T-cell (primary cell): ENCODE measurements at regions not wholly inside any gene's neighbourhood (a gene's known extent, or its start where the extent isn't known, plus 50 kb on each side); places are given as distances from the start of the nearest gene placed in this dataset.

Experiments
- ATAC-seq, 4 experiments: fragments of 200-7000 bp in 3 of 4; fragments of 150-1000 bp in 1 of 4; cut with Tn5 transposase; replicated peaks in 1 of 4; 1 replicate in 3 of 4; 2 replicates in 1 of 4; pipeline ENCODE4 v1.10.0; 2021; ENCODE audit warnings: moderate library complexity in 3 of 4, mild to moderate bottlenecking in 2 of 4, moderate number of reproducible peaks in 1 of 4
- CTCF ChIA-PET, 2 donors: fragments of 300-600 bp; sonication (Branson Sonifier 250); formaldehyde crosslinking; loops; one replicate each; lab custom pipeline; 2022; ENCODE audit warnings: antibody characterized with exemption in 2 of 2; lab: Charles Lee
- POLR2A ChIA-PET, 2 donors: fragments of 300-600 bp; sonication (Branson Sonifier 250); formaldehyde crosslinking; loops; one replicate each; lab custom pipeline; 2022; ENCODE audit warnings: antibody characterized with exemption in 2 of 2; lab: Charles Lee
- DNase-seq, 35 experiments: peaks; one replicate each; pipeline versions ENCODE4 v3.0.0 to v3.0.0-alpha.2; 2013 to 2023
- H3K27ac ChIP-seq: one replicate; pipeline ENCODE4 v1.5.1; 2013; ENCODE audit warnings: low read length
- H3K27me3 ChIP-seq, 2 experiments: replicated peaks in 1 of 2; 1 replicate in 1 of 2; 2 replicates in 1 of 2; pipeline versions ENCODE4 v1.6.1 to v1.7.0; 2013; ENCODE audit warnings: low read length in 1 of 2, mixed read lengths in 1 of 2; ENCODE audit not compliant: control insufficient read depth in 2 of 2, insufficient read depth in 2 of 2; ENCODE audit errors: extremely low read depth in 1 of 2
- H3K36me3 ChIP-seq, 2 donors: 1 replicate in 1 of 2; 2 replicates in 1 of 2; pipeline versions ENCODE4 v1.6.1 to v1.7.0; 2013; ENCODE audit warnings: low read length in 1 of 2; ENCODE audit not compliant: control insufficient read depth in 2 of 2, insufficient read depth in 1 of 2; ENCODE audit errors: extremely low read depth in 1 of 2
- H3K4me1 ChIP-seq, 2 experiments: 1 replicate in 1 of 2; 2 replicates in 1 of 2; pipeline versions ENCODE4 v1.6.1 to v1.7.0; 2013; ENCODE audit warnings: low read length in 2 of 2, mixed read lengths in 1 of 2; ENCODE audit not compliant: insufficient read depth in 2 of 2, control insufficient read depth in 1 of 2; ENCODE audit errors: extremely low read depth in 1 of 2
- H3K4me3 ChIP-seq, 2 donors: 1 replicate in 1 of 2; 2 replicates in 1 of 2; pipeline versions ENCODE4 v1.5.1 to v1.7.0; 2013; ENCODE audit warnings: mild to moderate bottlenecking in 2 of 2, low read length in 1 of 2, moderate library complexity in 1 of 2; ENCODE audit not compliant: control insufficient read depth in 1 of 2; ENCODE audit errors: extremely low read depth in 1 of 2
- H3K9me3 ChIP-seq: 2 replicates; pipeline ENCODE4 v1.7.0; 2013
- H3K27ac Mint-ChIP-seq, 2 donors: one replicate each; pipeline ENCODE4 v1.8.0; 2020 to 2021; ENCODE audit warnings: mild to moderate bottlenecking in 2 of 2, mixed read lengths in 2 of 2
- H3K27me3 Mint-ChIP-seq, 2 donors: one replicate each; pipeline ENCODE4 v1.8.0; 2021 to 2022; ENCODE audit warnings: mixed read lengths in 2 of 2
- H3K36me3 Mint-ChIP-seq: one replicate; pipeline ENCODE4 v1.8.0; 2021; ENCODE audit warnings: mixed read lengths
- H3K4me1 Mint-ChIP-seq, 3 donors: one replicate each; pipeline ENCODE4 v1.8.0; 2020 to 2022; ENCODE audit warnings: mixed read lengths in 3 of 3, mild to moderate bottlenecking in 1 of 3
- H3K4me3 Mint-ChIP-seq, 3 donors: one replicate each; pipeline ENCODE4 v1.8.0; 2020 to 2022; ENCODE audit warnings: mild to moderate bottlenecking in 3 of 3, mixed read lengths in 3 of 3, moderate library complexity in 3 of 3
- H3K9me3 Mint-ChIP-seq, 3 donors: one replicate each; pipeline ENCODE4 v1.8.0; 2020 to 2022; ENCODE audit warnings: mixed read lengths in 3 of 3
- WGBS: methylation state at CpG from one replicate; pipeline ENCODE4 v1.1.5; 2013; ENCODE audit warnings: missing lambda C conversion rate; ENCODE audit not compliant: insufficient coverage; 5-methylcytosine and 5-hydroxymethylcytosine counted together

DNA sequence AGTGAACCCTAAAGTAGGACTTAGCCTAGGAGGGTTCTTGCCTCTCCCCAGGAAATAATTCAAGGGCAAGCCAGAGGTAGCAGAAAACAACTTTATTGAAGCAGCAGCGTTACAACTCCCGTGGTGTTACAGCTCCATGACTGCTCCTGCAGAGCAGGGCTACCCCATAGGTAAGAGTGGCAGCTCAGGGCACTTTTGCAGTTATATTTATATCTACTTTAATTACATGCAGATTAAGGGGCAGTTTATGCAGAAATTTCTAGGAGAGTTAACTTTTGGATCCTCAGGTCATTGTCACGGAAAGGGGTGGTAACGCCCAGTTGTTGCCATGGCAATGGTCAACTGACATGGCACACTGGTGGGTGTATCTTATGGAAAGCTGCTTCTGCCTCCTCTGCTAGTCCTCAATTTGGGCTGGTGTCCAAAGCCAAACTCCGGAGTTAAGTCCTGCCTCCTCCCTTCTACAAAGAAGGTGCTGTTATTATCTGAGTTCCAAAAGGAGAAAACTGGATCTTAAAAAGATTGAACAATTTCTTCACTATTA lies 1413.0 kb downstream of the DSC3 start:
- WGBS: 90% methylated on average over 2 of the region's 5 CpGs
- H3K36me3 ChIP-seq: no peaks in the 10 kb centered on the region
- no peak overlapping the region for H3K4me3 Mint-ChIP-seq
- H3K4me1 Mint-ChIP-seq: no peaks in the 10 kb centered on the region
- H3K9me3 Mint-ChIP-seq: peaks cover 0 to 31% (median 12%) of the 10 kb centered on the region in 3 donors
- no peaks in the 10 kb centered on the region for H3K36me3 Mint-ChIP-seq
- ChIA-PET CTCF (no interaction called here), POLR2A (no interaction called here)
- H3K27me3 ChIP-seq: no peaks in the 10 kb centered on the region
- no peaks in the 10 kb centered on the region for H3K9me3 ChIP-seq
- DNase-seq (no peak), ATAC-seq (no peak)
- no peaks in the 10 kb centered on the region for H3K4me1 ChIP-seq
- no peak overlapping the region for H3K27ac ChIP-seq
- H3K4me3 ChIP-seq: no peak overlapping the region
- no peaks in the 10 kb centered on the region for H3K27me3 Mint-ChIP-seq
- H3K27ac Mint-ChIP-seq: no peak overlapping the region

DNA sequence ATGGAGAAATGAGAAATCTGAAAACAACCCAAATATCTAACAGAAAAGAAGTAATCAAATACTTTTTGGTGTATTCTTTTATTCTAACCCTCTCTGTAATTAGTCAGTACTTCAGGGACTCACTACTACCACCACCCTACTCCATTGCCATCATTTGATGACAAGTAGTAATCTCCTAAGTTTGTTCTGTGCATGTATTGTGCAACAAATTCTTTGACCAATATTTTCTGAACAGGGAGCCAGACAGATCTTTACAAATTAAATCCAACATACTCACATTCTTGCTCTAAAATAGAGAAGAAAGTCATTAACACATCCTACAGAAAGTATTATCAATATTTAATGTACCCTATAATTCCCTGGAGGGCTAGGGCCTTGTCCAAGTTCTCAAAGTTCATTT lies 1416.4 kb downstream of the DSC3 start:
- Histone ChIP-seq H3K9me3 (no peaks in the 10 kb centered on the region), H3K27ac (no peak overlapping the region), H3K36me3 (no peaks in the 10 kb centered on the region), H3K4me3 (no peak overlapping the region), H3K4me1 (no peaks in the 10 kb centered on the region), H3K27me3 (no peaks in the 10 kb centered on the region)
- H3K9me3 Mint-ChIP-seq: peaks cover 8 to 16% (median 10%) of the 10 kb centered on the region in 3 donors
- no peak overlapping the region for H3K4me3 Mint-ChIP-seq
- no peak for DNase-seq
- no peak for ATAC-seq
- H3K27me3 Mint-ChIP-seq: no peaks in the 10 kb centered on the region
- no peaks in the 10 kb centered on the region for H3K36me3 Mint-ChIP-seq
- ChIA-PET POLR2A (no interaction called here), CTCF (no interaction called here)
- no peak overlapping the region for H3K27ac Mint-ChIP-seq
- H3K4me1 Mint-ChIP-seq: no peaks in the 10 kb centered on the region

DNA sequence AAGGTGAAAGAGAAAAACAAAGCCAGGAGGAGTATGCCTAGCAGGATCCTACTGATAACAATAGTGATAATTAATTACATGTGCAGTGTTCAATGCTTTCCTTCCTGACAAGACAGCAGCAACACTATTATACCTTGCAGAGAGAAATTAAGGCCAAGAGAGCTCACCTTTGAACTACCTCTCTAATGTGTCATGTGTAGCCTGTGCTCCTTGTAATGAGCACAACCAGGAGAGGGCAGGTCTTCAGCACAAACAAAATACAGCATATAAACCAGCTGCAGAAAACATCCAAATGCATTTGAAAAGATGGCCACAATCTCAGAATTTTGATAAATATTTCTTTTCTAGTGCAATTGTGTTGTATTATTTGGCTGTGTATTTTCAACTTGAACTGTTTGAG lies 1425.7 kb downstream of the DSC3 start:
- H3K36me3 Mint-ChIP-seq: no peaks in the 10 kb centered on the region
- CTCF ChIA-PET: no interaction called here
- no peak overlapping the region for H3K4me3 ChIP-seq
- POLR2A ChIA-PET: no interaction called here
- no peaks in the 10 kb centered on the region for H3K36me3 ChIP-seq
- no peak overlapping the region for H3K27ac Mint-ChIP-seq
- ATAC-seq (no peak), DNase-seq (no peak)
- H3K4me3 Mint-ChIP-seq: no peak overlapping the region
- H3K4me1 Mint-ChIP-seq: no peaks in the 10 kb centered on the region
- no peaks in the 10 kb centered on the region for H3K9me3 ChIP-seq
- H3K27me3 ChIP-seq: no peaks in the 10 kb centered on the region
- no peaks in the 10 kb centered on the region for H3K4me1 ChIP-seq
- no peaks in the 10 kb centered on the region for H3K27me3 Mint-ChIP-seq
- H3K27ac ChIP-seq: no peak overlapping the region
- H3K9me3 Mint-ChIP-seq: peaks cover 11 to 17% (median 15%) of the 10 kb centered on the region in 3 donors

DNA sequence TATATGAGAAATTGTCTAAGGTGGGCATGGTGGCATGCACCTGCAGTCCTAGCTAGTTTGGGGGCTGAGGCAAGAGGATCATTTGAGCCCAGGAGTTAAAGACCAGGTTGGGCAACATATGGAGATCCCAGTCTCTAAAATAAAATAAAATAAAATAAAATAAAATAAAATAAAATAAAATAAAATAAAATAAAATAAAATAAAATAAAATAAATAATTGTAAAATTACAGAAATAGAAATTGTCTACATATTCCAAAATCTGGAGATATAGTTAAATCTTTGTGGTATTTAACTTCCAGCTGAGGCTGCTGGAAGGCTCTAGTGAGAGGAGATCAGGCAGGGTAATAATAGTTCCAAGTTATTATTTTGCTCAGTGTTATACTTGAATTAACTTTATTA lies 1432.1 kb upstream of the CDH2 start:
- CTCF ChIA-PET: no interaction called here
- no peaks in the 10 kb centered on the region for H3K4me1 ChIP-seq
- Mint-ChIP-seq H3K27ac (no peak overlapping the region), H3K27me3 (no peaks in the 10 kb centered on the region), H3K9me3 (peaks cover 16 to 28% (median 23%) of the 10 kb centered on the region in 3 donors), H3K4me3 (no peak overlapping the region), H3K4me1 (no peaks in the 10 kb centered on the region), H3K36me3 (no peaks in the 10 kb centered on the region)
- POLR2A ChIA-PET: no interaction called here
- H3K9me3 ChIP-seq: peaks cover 5% of the 10 kb centered on the region
- no peak overlapping the region for H3K27ac ChIP-seq
- no peak overlapping the region for H3K4me3 ChIP-seq
- no peak for ATAC-seq
- no peak for DNase-seq
- no peaks in the 10 kb centered on the region for H3K36me3 ChIP-seq
- no peaks in the 10 kb centered on the region for H3K27me3 ChIP-seq

DNA sequence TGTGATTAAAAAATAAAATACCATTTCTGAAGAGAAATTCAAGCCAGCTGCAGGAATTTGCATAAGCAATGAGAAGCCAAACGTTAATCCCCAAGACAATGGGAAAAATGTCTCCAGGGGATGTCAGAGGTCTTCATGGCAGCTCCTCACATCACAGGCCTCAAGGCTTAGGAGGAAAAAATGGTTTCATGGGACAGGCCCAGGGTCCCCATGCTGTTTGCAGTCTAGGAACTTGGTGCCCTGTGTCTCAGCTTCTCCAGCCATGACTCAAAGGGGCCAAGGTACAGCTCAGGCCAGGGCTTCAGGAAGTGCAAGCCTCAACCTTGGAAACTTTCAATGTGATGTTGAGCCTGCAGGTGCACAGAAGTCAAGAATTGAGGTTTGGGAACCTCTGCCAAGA lies 1428.4 kb upstream of the CDH2 start:
- no peaks in the 10 kb centered on the region for H3K4me1 Mint-ChIP-seq
- H3K27me3 ChIP-seq: no peaks in the 10 kb centered on the region
- H3K4me3 ChIP-seq: no peak overlapping the region
- peaks cover 5% of the 10 kb centered on the region for H3K9me3 ChIP-seq
- H3K27ac ChIP-seq: no peak overlapping the region
- H3K4me1 ChIP-seq: no peaks in the 10 kb centered on the region
- ChIA-PET POLR2A (no interaction called here), CTCF (no interaction called here)
- ATAC-seq: no peak
- H3K27ac Mint-ChIP-seq: no peak overlapping the region
- no peaks in the 10 kb centered on the region for H3K36me3 Mint-ChIP-seq
- no peak overlapping the region for H3K4me3 Mint-ChIP-seq
- no CpG with 5 or more reads among the region's 1 CpG for WGBS
- no peaks in the 10 kb centered on the region for H3K36me3 ChIP-seq
- DNase-seq: no peak
- peaks cover 21 to 37% (median 21%) of the 10 kb centered on the region in 3 donors for H3K9me3 Mint-ChIP-seq
- no peaks in the 10 kb centered on the region for H3K27me3 Mint-ChIP-seq

DNA sequence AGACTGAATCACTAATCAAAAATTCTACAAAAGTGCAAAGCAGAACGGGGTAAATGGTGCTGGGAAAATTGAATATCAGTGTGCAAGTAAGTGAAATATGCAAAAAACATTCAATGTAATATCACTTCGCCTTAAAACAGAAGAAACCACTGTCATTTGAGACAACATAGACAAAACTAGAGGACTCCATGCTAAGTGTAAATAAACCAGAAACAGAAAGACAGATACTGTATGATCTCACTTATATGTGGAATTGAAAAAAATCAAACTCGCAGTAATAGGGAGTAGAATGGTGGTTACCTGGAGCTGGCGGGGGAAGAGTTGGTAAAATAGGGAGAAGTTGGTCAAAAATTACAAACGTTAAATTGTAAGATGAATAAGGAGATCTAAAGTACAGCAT lies 1420.0 kb upstream of the CDH2 start:
- no peak overlapping the region for H3K27ac Mint-ChIP-seq
- Histone ChIP-seq H3K9me3 (no peaks in the 10 kb centered on the region), H3K4me3 (no peak overlapping the region), H3K27me3 (no peaks in the 10 kb centered on the region), H3K4me1 (no peaks in the 10 kb centered on the region), H3K27ac (no peak overlapping the region), H3K36me3 (no peaks in the 10 kb centered on the region)
- DNase-seq: no peak
- ChIA-PET POLR2A (no interaction called here), CTCF (no interaction called here)
- no peaks in the 10 kb centered on the region for H3K36me3 Mint-ChIP-seq
- H3K27me3 Mint-ChIP-seq: no peaks in the 10 kb centered on the region
- H3K4me1 Mint-ChIP-seq: no peaks in the 10 kb centered on the region
- H3K9me3 Mint-ChIP-seq: peaks cover 11 to 15% (median 13%) of the 10 kb centered on the region in 3 donors
- WGBS: 93% methylated on average over 2 of the region's 5 CpGs
- ATAC-seq: no peak
- H3K4me3 Mint-ChIP-seq: no peak overlapping the region

DNA sequence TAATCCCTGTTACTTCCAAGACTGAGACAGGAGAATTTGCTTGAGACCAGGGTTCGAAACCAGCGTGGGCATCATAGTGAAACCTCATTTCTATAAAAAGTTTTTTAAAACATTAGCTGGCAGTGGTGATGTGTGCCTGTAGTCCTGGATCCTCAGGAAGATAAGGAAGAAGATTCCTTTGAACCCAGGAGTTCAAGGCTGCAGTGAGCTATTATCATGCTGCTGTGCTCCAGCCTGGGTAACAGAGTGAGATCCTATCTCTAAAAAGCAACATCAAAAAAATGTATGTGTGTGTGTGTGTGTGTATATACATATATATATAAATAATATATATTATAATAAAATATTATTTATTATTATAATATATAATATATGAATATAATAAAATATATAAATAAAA lies 1417.6 kb upstream of the CDH2 start:
- ChIA-PET POLR2A (no interaction called here), CTCF (no interaction called here)
- no peaks in the 10 kb centered on the region for H3K4me1 Mint-ChIP-seq
- Histone ChIP-seq H3K27ac (no peak overlapping the region), H3K4me3 (no peak overlapping the region), H3K36me3 (no peaks in the 10 kb centered on the region), H3K27me3 (no peaks in the 10 kb centered on the region), H3K9me3 (no peaks in the 10 kb centered on the region), H3K4me1 (no peaks in the 10 kb centered on the region)
- WGBS: no CpG with 5 or more reads among the region's 2 CpGs
- H3K36me3 Mint-ChIP-seq: no peaks in the 10 kb centered on the region
- ATAC-seq (no peak), DNase-seq (no peak)
- peaks cover 14 to 19% (median 14%) of the 10 kb centered on the region in 3 donors for H3K9me3 Mint-ChIP-seq
- H3K4me3 Mint-ChIP-seq: no peak overlapping the region
- no peak overlapping the region for H3K27ac Mint-ChIP-seq
- no peaks in the 10 kb centered on the region for H3K27me3 Mint-ChIP-seq
